Fibroblast of skin of right quadriceps (primary cell): ENCODE measurements at regions not wholly inside any gene's neighbourhood (a gene's known extent, or its start where the extent isn't known, plus 50 kb on each side); places are given as distances from the start of the nearest gene placed in this dataset.
"Not testable (repeated sequence)": the region's sequence is repeated elsewhere in the genome, so short reads cannot be mapped to it uniquely, and the experiment has no call there.

Experiments
- DNase-seq: peaks from one replicate; pipeline ENCODE4 v3.0.0-alpha.2; 2013

GRCh38 chr6:22752522-22752921, 183.2 kb downstream of the HDGFL1 start:
- no peak for DNase-seq

GRCh38 chr6:22754061-22754460, 184.7 kb downstream of the HDGFL1 start:
- peak; percentile 53 for DNase-seq

DNA sequence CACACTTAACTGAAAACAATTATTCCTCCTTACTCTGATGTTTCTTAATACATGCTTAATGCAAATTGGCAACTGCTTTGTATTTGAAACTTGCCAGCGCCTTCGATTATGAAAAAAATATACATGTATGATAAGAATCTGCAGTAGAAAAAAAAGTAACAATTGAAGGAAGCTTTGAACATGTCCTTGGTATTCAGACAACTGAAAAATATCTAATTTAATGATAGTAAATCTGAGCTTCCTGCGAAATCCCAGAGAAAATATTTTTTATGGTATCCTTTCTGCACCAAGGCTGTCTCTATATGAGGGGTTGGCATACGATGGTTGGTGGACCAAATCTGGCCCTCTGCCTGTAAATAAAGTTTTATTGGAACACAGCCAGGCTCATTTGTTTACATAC, 186.2 kb downstream of the HDGFL1 start:
- DNase-seq: no peak

- DNase-seq: peak; percentile 78
Observed at GRCh38 chr6:22756365-22756764, 187.0 kb downstream of the HDGFL1 start.

- peak; percentile 10 for DNase-seq
Observed at GRCh38 chr6:22764496-22764895, 195.1 kb downstream of the HDGFL1 start.

DNA sequence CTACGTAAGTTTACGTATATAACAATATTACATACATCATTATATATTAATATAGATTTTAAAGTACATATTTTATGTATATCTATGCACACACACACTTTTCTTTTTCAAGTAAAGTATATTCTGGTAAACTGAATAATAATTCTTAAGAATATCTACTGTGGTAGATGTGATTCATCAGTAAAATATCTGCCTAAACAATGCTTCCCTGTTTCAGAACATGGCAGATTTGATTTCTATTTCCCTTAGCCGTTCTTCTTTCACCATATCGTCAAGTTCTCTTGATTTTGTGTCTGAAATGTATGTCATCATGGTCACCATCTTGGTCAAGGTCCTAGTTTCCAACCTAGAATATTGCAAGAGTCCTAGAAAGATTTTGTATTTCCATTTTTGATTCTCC, 195.6 kb downstream of the HDGFL1 start:
- DNase-seq: no peak

GRCh38 chr6:22766979-22767378, 197.6 kb downstream of the HDGFL1 start:
- DNase-seq: no peak

- no peak for DNase-seq
Observed at GRCh38 chr6:22770054-22770453, 200.7 kb downstream of the HDGFL1 start.

DNA sequence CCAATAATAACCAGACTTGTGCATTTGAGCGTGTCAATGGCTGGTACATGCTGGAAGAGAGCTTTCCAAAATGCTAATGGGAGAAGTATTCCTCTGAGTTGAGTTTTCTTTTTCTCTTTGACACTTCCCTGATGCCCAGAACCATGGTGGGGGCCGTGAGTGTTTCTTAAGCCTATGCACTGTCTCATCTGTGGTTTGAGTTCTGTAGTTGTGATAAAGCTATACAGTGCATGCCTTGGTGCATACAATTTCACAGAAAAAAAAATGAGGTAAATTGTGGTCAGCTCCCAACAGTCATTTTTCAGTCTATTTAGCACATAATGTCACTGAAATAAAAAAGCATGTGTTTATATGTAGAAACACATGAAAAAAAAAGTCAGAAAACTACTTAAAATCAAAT, 204.8 kb downstream of the HDGFL1 start:
- DNase-seq: no peak

- DNase-seq: not testable (repeated sequence)
Observed at GRCh38 chr6:22778438-22778837, 209.1 kb downstream of the HDGFL1 start.

- no peak for DNase-seq
Observed at GRCh38 chr6:22779062-22779461, 209.7 kb downstream of the HDGFL1 start.

DNA sequence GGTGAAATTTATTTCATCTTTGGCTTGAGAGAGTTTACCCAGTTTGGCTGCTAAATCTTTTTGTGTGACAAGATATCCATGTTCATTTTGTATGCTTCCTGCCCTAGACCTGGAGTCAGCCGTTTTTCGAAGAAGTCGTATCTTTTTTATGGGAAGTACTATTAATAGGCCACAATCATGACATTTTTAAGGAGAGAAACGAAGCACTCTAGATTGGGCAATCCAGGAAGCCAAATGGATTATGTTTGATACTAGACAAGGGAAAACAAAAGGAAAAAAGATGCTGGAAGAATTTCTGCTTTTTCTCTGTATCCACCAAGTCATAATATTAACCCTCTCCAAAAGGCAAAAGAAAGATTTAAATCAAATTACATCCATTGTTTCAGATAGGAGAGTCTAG, 214.6 kb downstream of the HDGFL1 start:
- DNase-seq: peak; percentile 33

DNA sequence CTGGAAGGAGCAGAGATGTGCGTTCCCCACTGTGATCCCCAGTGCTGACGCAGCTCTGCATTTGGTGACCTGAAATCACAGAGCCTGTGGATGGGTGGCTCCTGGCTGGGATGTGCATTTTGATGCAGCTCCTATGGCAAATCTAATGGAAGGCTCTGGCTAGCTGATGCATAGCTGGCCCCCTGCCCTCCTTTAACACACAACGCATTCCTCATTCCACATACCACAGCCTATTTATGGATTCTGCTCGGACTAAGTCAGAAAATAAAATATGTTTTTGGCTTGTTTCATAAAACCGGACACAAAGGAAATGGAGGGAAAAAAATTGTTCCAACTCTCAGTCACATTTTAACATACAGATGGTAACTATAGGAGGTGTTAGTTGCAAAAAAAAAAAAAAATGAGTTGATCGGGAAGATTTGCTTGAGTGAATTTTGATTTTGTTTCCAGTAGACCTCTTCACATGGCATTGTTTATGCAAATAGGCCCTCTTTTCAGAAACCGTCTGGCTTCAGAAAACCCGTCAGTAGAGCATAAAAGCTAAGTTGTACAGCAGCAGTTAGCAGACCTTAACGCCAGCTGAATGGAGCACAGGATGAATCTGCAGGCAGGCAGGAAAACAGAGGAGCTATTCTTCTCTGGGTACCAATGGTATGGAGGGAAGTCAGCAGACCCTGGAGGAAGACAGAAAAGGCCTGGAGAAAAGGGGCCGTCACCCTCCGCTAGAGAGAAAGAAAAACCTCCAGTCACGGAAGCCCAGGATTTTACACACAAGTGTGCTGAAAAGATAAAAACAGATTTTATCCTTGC, 215.4 kb downstream of the HDGFL1 start:
- DNase-seq: peak; percentile 69

GRCh38 chr6:22788038-22788437, 218.7 kb downstream of the HDGFL1 start:
- DNase-seq: peak; percentile 6

DNA sequence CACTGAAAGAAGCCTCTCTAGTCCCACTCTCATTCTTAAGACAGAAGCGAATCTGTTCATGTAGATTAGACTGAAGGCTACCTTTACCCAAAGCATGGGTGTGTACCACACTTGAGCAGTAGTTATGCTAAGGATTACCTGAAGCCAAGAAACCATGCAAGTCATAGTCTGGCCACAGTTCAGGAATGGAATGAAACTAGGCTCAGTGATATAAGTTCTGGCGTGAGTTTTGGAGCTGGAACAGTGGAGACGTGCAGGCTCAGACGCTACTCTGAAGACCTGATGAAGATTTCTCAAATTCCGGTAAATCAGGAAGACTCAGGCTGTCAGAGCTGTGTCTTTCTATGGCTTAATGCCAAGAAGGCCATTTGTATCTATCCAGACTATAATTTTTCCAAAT, 219.9 kb downstream of the HDGFL1 start:
- DNase-seq: peak; percentile 13

DNA sequence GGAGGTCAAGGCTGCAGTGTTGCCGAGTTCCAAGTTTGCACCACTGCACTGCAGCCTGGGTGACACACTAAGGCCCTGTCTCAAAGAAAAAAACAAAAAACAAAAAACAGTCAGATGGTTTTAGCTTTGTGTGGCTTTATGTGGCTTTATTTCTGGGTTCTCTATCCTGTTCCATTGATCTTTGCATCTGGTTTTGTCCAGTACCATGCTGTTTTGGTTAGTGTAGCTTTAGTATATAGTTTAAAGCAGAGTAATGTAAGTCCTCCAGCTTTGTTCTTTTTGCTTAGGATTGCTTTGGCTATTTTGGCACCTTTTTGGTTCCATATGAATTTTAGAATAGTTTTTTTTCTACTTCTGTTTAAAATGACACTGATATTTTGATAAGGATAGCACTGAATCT, 225.5 kb downstream of the HDGFL1 start:
- no peak for DNase-seq

DNA sequence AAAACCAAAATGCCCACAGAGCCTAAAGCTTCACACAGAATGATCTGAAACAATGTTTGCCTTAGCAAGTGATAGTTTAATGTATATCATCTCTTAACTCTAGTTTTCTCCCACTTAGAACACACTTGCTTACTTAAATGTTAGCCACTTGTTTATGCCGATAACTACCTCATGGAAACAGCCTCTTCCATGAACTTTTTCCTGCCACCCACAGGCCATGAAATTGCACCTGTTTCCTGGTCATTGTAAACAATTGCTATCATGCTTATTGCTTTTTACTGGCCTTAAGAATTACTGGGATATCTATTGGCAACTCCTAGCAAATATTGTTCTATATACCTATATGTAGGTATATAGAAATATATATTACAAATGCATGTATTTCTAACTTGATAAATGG, 231.1 kb downstream of the HDGFL1 start:
- no peak for DNase-seq

DNA sequence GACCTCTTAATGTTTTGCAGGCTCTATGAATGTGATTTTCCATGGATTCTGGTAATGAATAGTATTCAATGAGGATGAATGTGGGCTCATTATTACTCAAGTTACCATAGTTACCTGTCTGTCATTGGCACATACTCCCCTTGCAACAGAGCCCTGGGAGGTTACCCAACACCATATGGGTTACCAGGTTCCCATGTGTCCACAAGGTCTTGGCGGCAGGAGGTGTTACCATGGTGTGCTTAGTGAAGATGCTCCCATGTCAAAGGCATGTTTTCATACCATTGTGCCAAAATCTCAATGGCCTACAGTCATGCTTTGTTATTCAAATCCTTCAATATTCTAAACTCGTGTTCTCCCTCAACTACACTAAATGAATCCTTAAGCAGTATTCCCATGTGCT, 232.5 kb downstream of the HDGFL1 start:
- no peak for DNase-seq

GRCh38 chr6:22804620-22805261, 235.4 kb downstream of the HDGFL1 start:
- DNase-seq: peak; percentile 15

DNA sequence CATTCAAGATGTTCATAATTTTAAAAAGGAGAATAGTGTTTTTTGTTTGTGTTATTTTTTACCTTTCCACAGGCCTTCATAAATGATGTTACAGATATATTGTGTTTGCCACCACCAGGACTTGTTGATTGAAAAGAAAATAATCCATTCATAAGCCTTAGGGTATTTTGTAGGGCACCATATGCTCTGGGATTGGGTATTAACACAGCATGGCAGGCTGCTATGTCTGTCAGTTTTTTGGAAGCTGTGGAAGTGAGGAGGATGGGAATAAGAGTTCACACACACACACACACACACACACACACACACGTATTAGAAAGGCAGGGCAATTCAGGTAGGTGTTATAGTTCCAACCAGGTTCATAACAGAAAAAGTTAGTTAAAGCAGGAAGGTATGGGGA, 237.9 kb downstream of the HDGFL1 start:
- DNase-seq: no peak

DNA sequence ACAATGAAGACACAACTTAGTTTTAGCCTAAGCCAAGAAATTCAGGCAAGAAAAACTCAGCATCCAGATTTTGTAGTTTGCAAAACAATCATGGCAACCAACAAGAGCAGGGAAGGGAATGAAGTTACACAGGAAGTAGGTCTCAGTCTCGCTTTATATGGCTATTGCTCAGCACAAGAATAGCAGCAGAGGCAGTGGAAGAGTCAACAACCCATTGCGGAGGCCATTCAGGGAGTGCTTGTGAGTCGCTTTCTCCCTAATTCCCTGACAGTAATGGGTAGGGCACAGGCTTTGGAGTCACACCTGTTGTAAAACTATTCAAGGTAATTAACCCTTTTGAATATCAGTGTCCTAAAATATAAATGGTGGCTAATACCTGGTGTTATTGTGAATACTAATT, 238.5 kb downstream of the HDGFL1 start:
- DNase-seq: no peak

- no peak for DNase-seq
Observed at GRCh38 chr6:22808466-22808865, 239.1 kb downstream of the HDGFL1 start.

DNA sequence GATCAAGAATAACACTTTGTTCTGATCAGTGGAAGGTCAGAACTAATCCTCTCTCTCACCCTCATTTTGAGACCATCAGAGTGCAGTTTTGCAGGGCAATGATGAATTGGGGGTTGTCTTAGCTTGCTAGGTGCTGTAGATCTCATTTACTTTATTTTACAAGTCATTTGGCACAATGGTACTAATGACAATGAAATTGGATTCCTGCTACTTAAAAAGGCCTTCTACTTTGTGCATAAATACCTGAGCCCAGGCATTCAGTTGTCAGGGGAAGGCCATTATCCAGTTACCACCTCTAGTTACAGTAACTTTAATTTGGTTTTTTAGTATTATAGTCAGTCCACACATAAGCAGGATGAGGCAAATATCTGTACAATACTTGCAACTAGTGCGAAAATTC, 240.0 kb downstream of the HDGFL1 start:
- no peak for DNase-seq

DNA sequence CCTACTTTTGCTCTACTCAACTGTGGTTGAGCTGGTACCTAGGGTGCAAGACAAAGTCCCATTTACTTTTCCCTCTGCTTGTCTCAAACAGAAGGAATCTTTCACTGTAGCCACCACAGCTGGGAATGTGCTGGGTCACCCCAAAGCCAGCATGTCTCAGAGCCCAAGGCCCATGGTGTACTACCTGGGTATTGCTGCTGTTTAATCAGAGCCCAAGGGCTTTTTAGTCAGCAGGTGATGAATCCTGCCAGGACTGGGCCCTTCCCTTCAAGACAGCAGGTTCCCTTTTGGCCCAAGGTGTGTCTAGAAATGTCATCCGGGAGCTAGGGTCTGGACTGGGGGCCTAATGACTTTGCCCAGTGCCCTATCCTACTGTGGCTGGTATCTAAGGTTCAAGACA, 249.8 kb downstream of the HDGFL1 start:
- no peak for DNase-seq
